Keratinocyte (primary cell): ENCODE measurements at regions not wholly inside any gene's neighbourhood (a gene's known extent, or its start where the extent isn't known, plus 50 kb on each side); places are given as distances from the start of the nearest gene placed in this dataset.

Source experiments
- DNase-seq: peaks from one replicate; pipeline ENCODE4 v3.0.0-alpha.2; 2011; ENCODE audit warnings: low read depth, missing footprints, low spot score
- FAIRE-seq: peaks from 2 replicates; lab custom pipeline; 2011; peaks lifted over from hg19 to GRCh38; lab: Jason Lieb, UNC
- H2AFZ ChIP-seq: 2 replicates; pipeline ENCODE4 v1.6.0; 2012; ENCODE audit warnings: low read length, control low read depth, inconsistent platforms; ENCODE audit not compliant: control insufficient read depth
- H3K27ac ChIP-seq: 2 replicates; pipeline ENCODE4 v1.5.1; 2011; ENCODE audit warnings: low read length; ENCODE audit not compliant: control insufficient read depth, insufficient read depth
- H3K27me3 ChIP-seq: 3 replicates; pipeline ENCODE4 v1.6.0; 2011; ENCODE audit warnings: low read length; ENCODE audit not compliant: control insufficient read depth, insufficient read depth; ENCODE audit errors: extremely low read depth
- H3K36me3 ChIP-seq, 2 experiments: 2 replicates in 1 of 2; 3 replicates in 1 of 2; pipeline ENCODE4 v1.5.1; 2011; ENCODE audit warnings: low read length in 2 of 2, mild to moderate bottlenecking in 1 of 2; ENCODE audit not compliant: control insufficient read depth in 2 of 2, insufficient read depth in 2 of 2; ENCODE audit errors: extremely low read depth in 1 of 2
- H3K4me1 ChIP-seq: 3 replicates; pipeline ENCODE4 v1.5.1; 2011; ENCODE audit warnings: low read length; ENCODE audit not compliant: control insufficient read depth, insufficient read depth; ENCODE audit errors: extremely low read depth
- H3K4me2 ChIP-seq: 3 replicates; pipeline ENCODE4 v1.6.0; 2011; ENCODE audit warnings: low read depth, low read length; ENCODE audit not compliant: control insufficient read depth, insufficient read depth; ENCODE audit errors: extremely low read depth
- H3K4me3 ChIP-seq, 3 experiments: fragments of 200-600 bp in 1 of 3; sonication (generic) in 1 of 3; 2 replicates in 2 of 3; 3 replicates in 1 of 3; pipeline ENCODE4 v1.5.1; 2011 to 2016; ENCODE audit warnings: low read length in 3 of 3, mild to moderate bottlenecking in 3 of 3, control low read depth in 2 of 3, inconsistent platforms in 1 of 3, low read depth in 1 of 3, mixed read lengths in 1 of 3, mixed run types in 1 of 3, moderate library complexity in 1 of 3; ENCODE audit not compliant: control insufficient read depth in 2 of 3, insufficient read depth in 2 of 3; ENCODE audit errors: extremely low read depth in 1 of 3
- H3K79me2 ChIP-seq: 2 replicates; pipeline ENCODE4 v1.6.0; 2012; ENCODE audit warnings: low read length; ENCODE audit not compliant: control insufficient read depth, insufficient read depth
- H3K9ac ChIP-seq: 3 replicates; pipeline ENCODE4 v1.6.0; 2011; ENCODE audit warnings: low read length; ENCODE audit not compliant: control insufficient read depth, insufficient read depth; ENCODE audit errors: extremely low read depth
- H3K9me1 ChIP-seq: 3 replicates; pipeline ENCODE4 v1.6.0; 2011; ENCODE audit warnings: low read length; ENCODE audit not compliant: control insufficient read depth, insufficient read depth; ENCODE audit errors: extremely low read depth
- H3K9me3 ChIP-seq: 2 replicates; pipeline ENCODE4 v1.5.1; 2012; ENCODE audit warnings: low read depth, low read length; ENCODE audit not compliant: control insufficient read depth
- H4K20me1 ChIP-seq: 3 replicates; pipeline ENCODE4 v1.6.0; 2011; ENCODE audit warnings: low read length; ENCODE audit not compliant: control insufficient read depth, insufficient read depth; ENCODE audit errors: extremely low read depth
- EZH2 ChIP-seq: IDR thresholded peaks from one replicate; pipeline ENCODE4 v1.6.1; 2012; ENCODE audit warnings: inconsistent platforms, mild to moderate bottlenecking, low read length, moderate library complexity
- dilution Hi-C: fragments of 300-500 bp; cut with MboI; formaldehyde crosslinking; loops from one replicate; pipeline ENCODE4 v1.7.0; 2020; ENCODE audit warnings: low sequenced_read_pairs; ENCODE audit not compliant: extremely low pct_ligation_motif_present
- TF ChIP-seq, protein P1 (sequence below), 3 experiments: IDR thresholded peaks in 1 of 3; conservative IDR thresholded peaks in 1 of 3; optimal IDR thresholded peaks in 1 of 3; 2 replicates in 2 of 3; 3 replicates in 1 of 3; pipeline versions ENCODE3 to v1.5.1; 2011; ENCODE audit warnings: low read length in 3 of 3, mild to moderate bottlenecking in 3 of 3, moderate library complexity in 2 of 3, control low read depth in 1 of 3, inconsistent platforms in 1 of 3; ENCODE audit not compliant: insufficient read depth in 2 of 3; ENCODE audit errors: extremely low read depth in 1 of 3

DNA sequence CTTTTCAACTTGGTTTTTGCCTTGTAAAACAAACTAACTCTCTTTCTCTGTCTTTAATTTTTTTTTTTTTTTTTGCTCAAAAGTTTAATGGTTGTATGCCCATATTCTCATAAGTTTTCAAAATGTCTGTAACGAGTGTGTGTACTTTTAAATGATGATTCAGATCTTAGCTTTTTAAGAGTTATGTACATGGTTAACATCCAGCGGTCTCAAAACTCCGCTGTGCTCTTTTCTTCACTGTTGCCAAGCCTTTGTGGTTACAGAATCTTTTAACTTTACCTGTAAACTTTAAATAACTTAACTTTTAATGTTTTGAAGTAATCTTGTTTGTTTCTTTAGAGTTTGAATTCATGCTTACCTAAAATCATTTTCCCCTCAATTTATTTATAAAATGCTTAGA, 133.0 kb downstream of the SAMD5 start:
- no peak for DNase-seq
- no peak overlapping the region for H2AFZ ChIP-seq
- H3K79me2 ChIP-seq, result no peaks in the 10 kb centered on the region
- no peaks in the 10 kb centered on the region for H3K9me3 ChIP-seq
- H3K4me1 ChIP-seq, result no peaks in the 10 kb centered on the region
- no peak overlapping the region for H3K9ac ChIP-seq
- H3K36me3 ChIP-seq, result no peaks in the 10 kb centered on the region
- no peak overlapping the region for H3K27ac ChIP-seq
- no peak overlapping the region for H3K4me2 ChIP-seq
- dilution Hi-C loops, result no loop called here
- no peak overlapping the region for H3K4me3 ChIP-seq
- H4K20me1 ChIP-seq, result no peaks in the 10 kb centered on the region
- FAIRE-seq, result no peak
- no peaks in the 10 kb centered on the region for H3K27me3 ChIP-seq
- H3K9me1 ChIP-seq, result no peaks in the 10 kb centered on the region
- TF ChIP-seq, protein P1, sequence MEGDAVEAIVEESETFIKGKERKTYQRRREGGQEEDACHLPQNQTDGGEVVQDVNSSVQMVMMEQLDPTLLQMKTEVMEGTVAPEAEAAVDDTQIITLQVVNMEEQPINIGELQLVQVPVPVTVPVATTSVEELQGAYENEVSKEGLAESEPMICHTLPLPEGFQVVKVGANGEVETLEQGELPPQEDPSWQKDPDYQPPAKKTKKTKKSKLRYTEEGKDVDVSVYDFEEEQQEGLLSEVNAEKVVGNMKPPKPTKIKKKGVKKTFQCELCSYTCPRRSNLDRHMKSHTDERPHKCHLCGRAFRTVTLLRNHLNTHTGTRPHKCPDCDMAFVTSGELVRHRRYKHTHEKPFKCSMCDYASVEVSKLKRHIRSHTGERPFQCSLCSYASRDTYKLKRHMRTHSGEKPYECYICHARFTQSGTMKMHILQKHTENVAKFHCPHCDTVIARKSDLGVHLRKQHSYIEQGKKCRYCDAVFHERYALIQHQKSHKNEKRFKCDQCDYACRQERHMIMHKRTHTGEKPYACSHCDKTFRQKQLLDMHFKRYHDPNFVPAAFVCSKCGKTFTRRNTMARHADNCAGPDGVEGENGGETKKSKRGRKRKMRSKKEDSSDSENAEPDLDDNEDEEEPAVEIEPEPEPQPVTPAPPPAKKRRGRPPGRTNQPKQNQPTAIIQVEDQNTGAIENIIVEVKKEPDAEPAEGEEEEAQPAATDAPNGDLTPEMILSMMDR (optimal IDR thresholded peaks at IDR 0.05 in 1 of 3, IDR thresholded peaks at IDR 0.05 in 1 of 3, conservative IDR thresholded peaks at IDR 0.05 in 1 of 3; ENCODE audit: extremely low read depth in 1 of 3, insufficient read depth in 2 of 3, low read length in 3 of 3), result no peak
- TF ChIP-seq EZH2, result no peak

DNA sequence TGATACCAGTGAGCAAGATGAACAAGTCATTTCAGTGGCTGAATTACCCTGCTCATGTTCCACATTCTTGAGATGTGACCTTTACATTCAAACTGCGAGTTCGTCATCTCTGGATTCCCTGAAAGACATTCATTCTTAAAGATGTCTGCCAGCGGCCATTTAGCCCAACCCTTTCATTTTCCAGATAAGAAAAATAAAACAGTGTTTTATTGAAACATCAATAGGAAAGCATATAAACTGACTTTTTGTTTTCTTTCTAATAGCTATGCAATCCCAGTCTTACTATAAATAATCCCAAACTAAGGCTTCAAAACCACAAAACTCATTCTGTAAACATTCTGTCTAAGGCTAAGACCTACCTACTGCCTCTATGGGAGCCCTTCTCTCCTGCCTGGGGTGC, 134.0 kb downstream of the SAMD5 start:
- no peaks in the 10 kb centered on the region for H3K27me3 ChIP-seq
- no peak overlapping the region for H3K4me2 ChIP-seq
- no peak for FAIRE-seq
- H3K27ac ChIP-seq, result no peak overlapping the region
- dilution Hi-C loops, result no loop called here
- no peak overlapping the region for H3K9ac ChIP-seq
- H3K9me1 ChIP-seq, result no peaks in the 10 kb centered on the region
- H3K4me1 ChIP-seq, result no peaks in the 10 kb centered on the region
- no peak overlapping the region for H2AFZ ChIP-seq
- no peak overlapping the region for H3K4me3 ChIP-seq
- DNase-seq, result no peak
- TF ChIP-seq, protein P1 (optimal IDR thresholded peaks at IDR 0.05 in 1 of 3, IDR thresholded peaks at IDR 0.05 in 1 of 3, conservative IDR thresholded peaks at IDR 0.05 in 1 of 3; ENCODE audit: extremely low read depth in 1 of 3, insufficient read depth in 2 of 3, low read length in 3 of 3), result no peak
- TF ChIP-seq EZH2, result no peak
- H3K79me2 ChIP-seq, result no peaks in the 10 kb centered on the region
- no peaks in the 10 kb centered on the region for H4K20me1 ChIP-seq
- no peaks in the 10 kb centered on the region for H3K9me3 ChIP-seq
- no peaks in the 10 kb centered on the region for H3K36me3 ChIP-seq
